Nephron (organoid): ENCODE measurements at regions not wholly inside any gene's neighbourhood (a gene's known extent, or its start where the extent isn't known, plus 50 kb on each side); places are given as distances from the start of the nearest gene placed in this dataset.

Experiments
- H3K27ac Mint-ChIP-seq, 3 experiments: 2 replicates each; pipeline ENCODE4 v1.8.0; 2020; ENCODE audit warnings: mixed read lengths in 3 of 3, mild to moderate bottlenecking in 2 of 3, moderate library complexity in 1 of 3
- H3K27me3 Mint-ChIP-seq: 2 replicates; pipeline ENCODE4 v1.8.0; 2021; ENCODE audit warnings: low read depth, mild to moderate bottlenecking, moderate library complexity, mixed read lengths
- H3K36me3 Mint-ChIP-seq: 2 replicates; pipeline ENCODE4 v1.8.0; 2020; ENCODE audit warnings: low read depth, mixed read lengths
- H3K4me1 Mint-ChIP-seq: 2 replicates; pipeline ENCODE4 v1.8.0; 2020; ENCODE audit warnings: mixed read lengths
- H3K4me3 Mint-ChIP-seq, 3 experiments: 2 replicates each; pipeline ENCODE4 v1.8.0; 2020; ENCODE audit warnings: mild to moderate bottlenecking in 3 of 3, mixed read lengths in 3 of 3, moderate library complexity in 2 of 3
- H3K9me3 Mint-ChIP-seq: 2 replicates; pipeline ENCODE4 v1.8.0; 2020; ENCODE audit warnings: mixed read lengths
- TF ChIP-seq, protein P1 (sequence below), 3 experiments: fragments of 200-600 bp; sonication (generic); IDR thresholded peaks; one replicate each; pipeline ENCODE4 v1.5.0; 2021; ENCODE audit warnings: antibody characterized with exemption in 3 of 3; ENCODE audit not compliant: unreplicated experiment in 3 of 3

DNA sequence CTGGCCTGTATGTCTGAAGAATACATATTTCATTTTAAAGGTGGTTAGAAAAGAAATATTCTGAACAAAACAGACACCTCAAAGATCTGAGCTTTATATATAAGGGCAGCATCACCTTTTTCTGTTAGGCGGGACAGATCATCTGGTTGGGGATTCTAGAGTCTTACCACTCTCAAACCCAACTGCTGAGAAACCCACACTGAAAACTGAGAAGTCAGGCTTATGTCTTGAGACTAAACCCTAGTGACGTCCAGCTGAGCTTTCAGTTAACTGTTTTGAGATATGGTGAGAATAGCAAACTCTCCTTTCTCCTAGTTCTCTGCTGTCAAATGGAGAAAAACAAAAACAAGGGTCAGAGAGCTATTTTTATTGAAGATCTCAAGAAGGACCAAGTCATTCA lies 63.7 kb upstream of the CCN6 start:
- no peaks in the 10 kb centered on the region for H3K36me3 Mint-ChIP-seq
- no peaks in the 10 kb centered on the region for H3K9me3 Mint-ChIP-seq
- H3K4me1 Mint-ChIP-seq, result peaks cover 6% of the 10 kb centered on the region
- TF ChIP-seq, protein P1, sequence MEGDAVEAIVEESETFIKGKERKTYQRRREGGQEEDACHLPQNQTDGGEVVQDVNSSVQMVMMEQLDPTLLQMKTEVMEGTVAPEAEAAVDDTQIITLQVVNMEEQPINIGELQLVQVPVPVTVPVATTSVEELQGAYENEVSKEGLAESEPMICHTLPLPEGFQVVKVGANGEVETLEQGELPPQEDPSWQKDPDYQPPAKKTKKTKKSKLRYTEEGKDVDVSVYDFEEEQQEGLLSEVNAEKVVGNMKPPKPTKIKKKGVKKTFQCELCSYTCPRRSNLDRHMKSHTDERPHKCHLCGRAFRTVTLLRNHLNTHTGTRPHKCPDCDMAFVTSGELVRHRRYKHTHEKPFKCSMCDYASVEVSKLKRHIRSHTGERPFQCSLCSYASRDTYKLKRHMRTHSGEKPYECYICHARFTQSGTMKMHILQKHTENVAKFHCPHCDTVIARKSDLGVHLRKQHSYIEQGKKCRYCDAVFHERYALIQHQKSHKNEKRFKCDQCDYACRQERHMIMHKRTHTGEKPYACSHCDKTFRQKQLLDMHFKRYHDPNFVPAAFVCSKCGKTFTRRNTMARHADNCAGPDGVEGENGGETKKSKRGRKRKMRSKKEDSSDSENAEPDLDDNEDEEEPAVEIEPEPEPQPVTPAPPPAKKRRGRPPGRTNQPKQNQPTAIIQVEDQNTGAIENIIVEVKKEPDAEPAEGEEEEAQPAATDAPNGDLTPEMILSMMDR (IDR thresholded peaks at IDR 0.05; ENCODE audit: unreplicated experiment in 3 of 3), result no peak
- peak overlapping the region in 1 of 3 experiments; percentile 16 for H3K27ac Mint-ChIP-seq
- H3K27me3 Mint-ChIP-seq, result no peaks in the 10 kb centered on the region
- no peak overlapping the region for H3K4me3 Mint-ChIP-seq

DNA sequence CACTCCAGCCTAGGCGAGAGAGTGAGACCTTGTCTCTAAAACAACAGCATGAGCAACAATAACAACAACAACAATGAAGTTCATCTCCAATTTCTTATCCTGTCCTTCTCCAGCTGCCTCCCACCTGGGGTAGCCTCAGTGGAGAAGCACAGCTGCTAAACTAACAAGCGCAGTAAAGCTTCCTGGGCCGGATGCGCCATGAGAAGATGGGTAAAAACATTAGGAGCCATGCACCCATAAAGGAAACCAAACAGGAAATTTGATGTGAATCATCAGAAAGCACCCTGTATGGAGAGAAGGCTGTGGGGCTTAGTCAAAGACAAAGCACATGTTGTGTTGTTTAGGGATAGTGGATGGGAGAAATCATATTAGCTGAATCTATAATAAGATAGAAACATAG lies 61.1 kb upstream of the CCN6 start:
- peaks cover 19% of the 10 kb centered on the region for H3K4me1 Mint-ChIP-seq
- no peaks in the 10 kb centered on the region for H3K36me3 Mint-ChIP-seq
- peak overlapping the region in 1 of 3 experiments; percentile 22 for H3K27ac Mint-ChIP-seq

DNA sequence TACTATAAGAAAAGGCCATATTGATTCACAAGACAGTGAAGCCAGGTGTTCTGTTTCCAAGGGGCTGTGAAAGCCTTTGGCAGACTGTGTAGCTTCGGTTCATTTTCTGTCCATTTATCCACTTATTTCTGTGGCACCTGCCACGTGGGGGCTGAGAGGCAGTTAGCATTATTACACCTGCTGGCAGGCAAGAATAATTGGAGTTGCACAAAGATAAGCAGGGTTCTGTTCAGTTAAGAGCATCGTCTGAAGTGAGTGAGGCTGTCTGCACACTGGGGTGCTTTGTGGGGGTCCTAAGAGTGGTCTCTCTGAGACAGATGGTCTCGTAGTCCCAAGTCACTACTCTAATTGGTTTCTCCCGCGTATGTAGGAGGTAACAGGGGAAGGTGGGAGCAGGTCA lies 60.6 kb upstream of the CCN6 start:
- Mint-ChIP-seq H3K36me3 (no peaks in the 10 kb centered on the region), H3K27me3 (no peaks in the 10 kb centered on the region), H3K27ac (no peak overlapping the region), H3K4me1 (peaks cover 21% of the 10 kb centered on the region), H3K4me3 (no peak overlapping the region), H3K9me3 (no peaks in the 10 kb centered on the region)
- TF ChIP-seq, protein P1 (IDR thresholded peaks at IDR 0.05; ENCODE audit: unreplicated experiment in 3 of 3), result no peak

More for the DNA sequence above, 61.1 kb upstream of the CCN6 start:
- TF ChIP-seq, protein P1 (IDR thresholded peaks at IDR 0.05; ENCODE audit: unreplicated experiment in 3 of 3), result no peak
- H3K4me3 Mint-ChIP-seq, result no peak overlapping the region
- no peaks in the 10 kb centered on the region for H3K9me3 Mint-ChIP-seq
- no peaks in the 10 kb centered on the region for H3K27me3 Mint-ChIP-seq

DNA sequence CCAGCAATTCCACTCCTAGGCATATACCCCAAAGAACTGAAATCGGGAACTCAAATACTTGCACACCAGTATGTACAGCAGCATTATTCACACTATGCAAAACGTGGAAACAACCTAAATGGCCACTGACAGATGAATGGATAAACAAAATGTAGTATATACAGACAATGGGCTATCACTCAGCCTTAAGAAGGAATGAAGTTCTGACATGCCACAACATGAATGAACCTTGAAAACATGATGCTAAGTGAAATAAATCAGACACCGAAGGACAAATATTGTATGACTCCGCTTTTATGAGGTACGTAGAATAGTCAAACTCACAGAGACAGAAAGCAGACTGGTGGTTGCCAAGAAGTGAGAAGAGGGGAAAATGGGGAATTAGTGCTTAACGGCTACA lies 59.1 kb upstream of the CCN6 start:
- Mint-ChIP-seq H3K27me3 (no peaks in the 10 kb centered on the region), H3K36me3 (no peaks in the 10 kb centered on the region), H3K9me3 (no peaks in the 10 kb centered on the region), H3K4me1 (peaks cover 21% of the 10 kb centered on the region), H3K4me3 (no peak overlapping the region), H3K27ac (no peak overlapping the region)
- TF ChIP-seq, protein P1 (IDR thresholded peaks at IDR 0.05; ENCODE audit: unreplicated experiment in 3 of 3), result no peak

DNA sequence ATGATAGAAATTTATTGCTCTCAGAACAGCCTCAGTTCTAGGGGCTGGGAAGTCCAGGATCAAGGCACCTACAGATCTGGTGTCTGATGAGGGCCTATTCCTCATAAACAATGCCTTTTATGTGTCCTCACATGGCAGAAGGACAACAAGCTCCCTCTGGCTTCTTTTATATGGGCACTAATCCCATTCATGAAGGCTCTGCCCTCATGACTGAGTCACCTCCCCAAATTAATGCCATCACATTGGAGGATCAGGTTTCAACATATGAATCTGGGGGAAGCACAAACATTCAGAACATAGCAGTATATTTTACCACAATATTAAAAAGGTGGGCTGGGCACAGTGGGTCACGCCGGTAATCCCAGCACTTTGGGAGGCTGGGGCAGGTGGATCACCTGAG lies 58.5 kb upstream of the CCN6 start:
- Mint-ChIP-seq H3K4me3 (no peak overlapping the region), H3K27me3 (no peaks in the 10 kb centered on the region), H3K9me3 (no peaks in the 10 kb centered on the region), H3K27ac (no peak overlapping the region), H3K36me3 (no peaks in the 10 kb centered on the region), H3K4me1 (peaks cover 21% of the 10 kb centered on the region)
- TF ChIP-seq, protein P1 (IDR thresholded peaks at IDR 0.05; ENCODE audit: unreplicated experiment in 3 of 3), result no peak

DNA sequence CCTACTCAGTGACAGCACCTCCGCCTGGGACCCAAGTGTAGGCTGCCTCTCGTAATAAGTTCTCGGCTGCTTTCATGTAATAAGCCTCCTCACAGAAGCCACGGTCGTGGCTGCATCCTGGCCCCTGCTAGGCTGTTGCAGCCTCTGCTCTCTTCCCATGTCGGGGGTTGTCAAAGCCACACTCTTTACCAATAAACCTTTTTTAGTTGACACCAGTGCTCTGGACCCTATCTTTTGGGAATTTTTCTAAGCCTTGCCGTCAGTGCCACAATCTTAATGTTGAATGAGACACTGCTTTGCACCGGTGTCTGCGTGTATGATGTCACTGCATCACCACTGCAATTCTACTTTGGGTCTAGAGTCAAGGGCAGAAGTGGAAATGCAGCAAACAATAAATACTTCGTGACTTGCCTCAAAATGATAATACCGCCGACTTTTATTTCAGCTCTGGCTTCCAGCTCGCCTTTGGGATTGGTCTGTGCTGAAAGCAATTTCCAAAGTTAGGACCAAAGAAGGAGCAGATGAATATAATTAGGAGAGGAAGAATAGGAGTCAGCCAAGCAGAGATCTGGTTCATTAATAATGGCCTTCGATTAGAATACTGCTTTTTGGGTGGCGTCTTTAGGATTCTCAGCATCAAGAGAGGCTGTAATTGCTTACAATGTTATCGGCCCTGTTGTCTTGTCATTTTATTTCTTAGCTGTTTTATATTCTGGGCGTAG lies 57.6 kb upstream of the CCN6 start:
- TF ChIP-seq, protein P1 (IDR thresholded peaks at IDR 0.05; ENCODE audit: unreplicated experiment in 3 of 3), result no peak
- H3K27me3 Mint-ChIP-seq, result no peaks in the 10 kb centered on the region
- no peaks in the 10 kb centered on the region for H3K9me3 Mint-ChIP-seq
- peak overlapping the region in 2 of 3 experiments; percentile 23 to 34 for H3K4me3 Mint-ChIP-seq
- no peaks in the 10 kb centered on the region for H3K36me3 Mint-ChIP-seq
- peak overlapping the region in 2 of 3 experiments; percentile 24 to 49 for H3K27ac Mint-ChIP-seq
- H3K4me1 Mint-ChIP-seq, result peaks cover 21% of the 10 kb centered on the region
